Stimulated activated CD8-positive, alpha-beta memory T cell treated with anti-CD3 and anti-CD28 coated beads, Interleukin-4, amount 100 ng/mL, for 48 hours (primary cell): ENCODE measurements at regions not wholly inside any gene's neighbourhood (a gene's known extent, or its start where the extent isn't known, plus 50 kb on each side); places are given as distances from the start of the nearest gene placed in this dataset.

Experiments
- DNase-seq: peaks from one replicate; pipeline ENCODE4 v3.0.0-alpha.2; 2020

- DNase-seq, result no peak
Measured at GRCh38 chr9:121550041-121550440, 50.4 kb upstream of the GGTA1 start.

- DNase-seq, result peak; percentile 88
Measured at GRCh38 chr9:121550569-121551512, 51.2 kb upstream of the GGTA1 start.

- no peak for DNase-seq
Measured at GRCh38 chr9:121551985-121552753, 52.5 kb upstream of the GGTA1 start.

GRCh38 chr9:121556082-121556481 is 56.4 kb upstream of the GGTA1 start:
- DNase-seq, result no peak

GRCh38 chr9:121556580-121556979 is 56.9 kb upstream of the GGTA1 start:
- no peak for DNase-seq

GRCh38 chr9:121557581-121558447 is 58.2 kb upstream of the GGTA1 start:
- peak; percentile 28 for DNase-seq

- no peak for DNase-seq
Measured at GRCh38 chr9:121558473-121558872, 58.8 kb upstream of the GGTA1 start.

GRCh38 chr9:121559183-121559582 is 59.5 kb upstream of the GGTA1 start:
- DNase-seq, result no peak

- DNase-seq, result no peak
Measured at GRCh38 chr9:121560921-121561320, 61.3 kb upstream of the GGTA1 start.

- no peak for DNase-seq
Measured at GRCh38 chr9:121561385-121562222, 62.0 kb upstream of the GGTA1 start.

- DNase-seq, result no peak
Measured at GRCh38 chr9:121562301-121562700, 62.7 kb upstream of the GGTA1 start.

- no peak for DNase-seq
Measured at GRCh38 chr9:121563425-121563824, 63.8 kb upstream of the GGTA1 start.

GRCh38 chr9:121563881-121564460 is 64.3 kb upstream of the GGTA1 start:
- no peak for DNase-seq

- DNase-seq, result no peak
Measured at GRCh38 chr9:121564504-121565260, 65.0 kb upstream of the GGTA1 start.

GRCh38 chr9:121566481-121567465 is 67.1 kb upstream of the GGTA1 start:
- DNase-seq, result no peak

- DNase-seq, result no peak
Measured at GRCh38 chr9:121567500-121568342, 68.1 kb upstream of the GGTA1 start.

- DNase-seq, result no peak
Measured at GRCh38 chr9:121568343-121569265, 69.0 kb upstream of the GGTA1 start.
